Erythroblast (primary cell): ENCODE measurements at regions not wholly inside any gene's neighbourhood (a gene's known extent, or its start where the extent isn't known, plus 50 kb on each side); places are given as distances from the start of the nearest gene placed in this dataset.

Experiments used
- DNase-seq, 2 experiments: peaks; one replicate each; lab custom pipeline; 2025; lab: John Stamatoyannopoulos, UW
- GATA1 ChIP-seq: IDR thresholded peaks from 2 replicates; pipeline ENCODE4 v1.6.1; 2011; ENCODE audit warnings: low read depth, mild to moderate bottlenecking, control low read depth, low read length, moderate library complexity
- POLR2A ChIP-seq: IDR thresholded peaks from 2 replicates; pipeline ENCODE4 v1.6.1; 2011; ENCODE audit warnings: mild to moderate bottlenecking, low read length

DNA sequence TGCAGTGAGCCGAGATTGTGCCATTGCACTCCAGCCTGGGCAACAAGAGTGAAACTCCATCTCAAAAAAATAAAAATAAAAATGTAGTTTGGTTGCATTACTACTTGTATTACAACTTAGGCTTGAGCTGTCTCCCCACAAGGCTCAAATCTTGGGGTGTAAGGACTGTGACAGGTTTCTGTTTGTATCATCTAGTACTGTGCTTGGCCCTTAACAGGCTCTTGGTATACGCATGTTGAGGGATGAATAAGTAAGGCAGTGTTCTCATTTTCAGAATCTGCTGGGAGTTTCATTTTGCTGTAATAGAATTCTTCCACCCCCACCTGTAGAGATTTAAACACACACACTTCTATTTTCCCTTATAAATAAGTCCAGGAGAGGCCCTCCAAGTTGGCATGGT, 289.4 kb upstream of the EEF2KMT start:
- DNase-seq, result no peak
- no peak for TF ChIP-seq POLR2A
- TF ChIP-seq GATA1, result no peak

DNA sequence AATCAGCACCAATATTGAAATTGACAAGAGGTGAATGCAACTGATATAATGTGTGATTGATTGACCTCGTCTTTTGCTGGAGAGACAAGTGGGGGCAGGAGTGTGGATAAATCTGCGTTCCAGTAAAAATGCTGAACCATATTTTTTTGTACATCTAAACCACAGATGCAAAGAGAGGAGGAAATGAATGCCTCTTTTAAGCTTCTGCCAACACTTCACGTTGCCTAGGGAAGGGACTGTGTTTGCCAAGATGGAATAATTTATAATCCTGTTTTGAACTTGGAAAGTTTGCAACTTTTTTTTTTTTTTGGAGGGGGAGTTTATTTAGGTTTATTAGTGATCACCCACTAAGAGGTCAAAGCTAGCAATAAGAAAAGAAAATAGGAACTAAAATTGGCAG, 288.2 kb upstream of the EEF2KMT start:
- DNase-seq, result no peak
- TF ChIP-seq POLR2A, result no peak
- no peak for TF ChIP-seq GATA1

- DNase-seq, result no peak
- TF ChIP-seq GATA1 (no peak), POLR2A (no peak)
Observed at GRCh38 chr16:5385115-5385514, 287.5 kb upstream of the EEF2KMT start.

DNA sequence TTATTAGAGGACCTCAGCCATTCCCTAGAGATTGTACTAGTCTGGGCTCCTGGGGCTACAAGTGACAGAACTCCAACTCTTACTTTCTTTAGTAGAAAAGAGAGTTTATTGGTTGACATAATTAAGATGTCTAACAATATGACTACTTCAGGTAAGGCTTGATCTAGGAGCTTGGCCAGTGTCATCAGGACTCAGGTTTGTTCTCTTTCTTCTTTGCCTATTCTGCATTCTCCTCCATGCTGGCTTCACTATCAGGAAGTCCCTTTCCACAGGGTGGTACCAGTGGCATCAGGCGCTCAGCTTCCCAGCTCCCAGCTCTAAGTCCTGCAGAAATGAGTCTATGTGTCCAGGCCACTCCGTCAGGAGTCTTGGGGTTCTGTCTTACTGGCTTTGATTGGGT, 286.1 kb upstream of the EEF2KMT start:
- DNase-seq, result no peak
- TF ChIP-seq POLR2A, result no peak
- no peak for TF ChIP-seq GATA1

- DNase-seq, result no peak
- TF ChIP-seq GATA1 (no peak), POLR2A (no peak)
Observed at GRCh38 chr16:5382484-5382883, 284.9 kb upstream of the EEF2KMT start.

GRCh38 chr16:5381481-5381880, 283.9 kb upstream of the EEF2KMT start:
- TF ChIP-seq POLR2A (no peak), GATA1 (no peak)
- no peak for DNase-seq

DNA sequence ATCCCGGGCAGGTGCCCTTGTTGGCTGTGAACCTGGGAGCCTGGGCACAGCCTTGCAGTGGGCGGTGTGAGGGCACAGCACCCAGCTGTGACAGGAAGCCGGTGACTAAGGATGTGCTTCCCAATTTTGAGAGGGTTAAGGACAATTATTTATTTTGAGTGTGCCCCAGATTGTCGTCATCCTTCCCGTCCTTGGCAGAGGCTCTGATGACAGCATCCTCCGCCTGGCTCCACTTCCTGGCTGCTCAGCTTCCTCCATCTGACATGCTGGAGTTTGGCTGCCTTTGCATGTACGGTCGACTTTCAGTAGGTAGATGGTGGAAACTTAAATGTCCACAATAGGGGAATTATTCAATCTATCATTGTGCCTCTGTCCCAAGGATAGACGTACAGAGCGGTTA, 282.4 kb upstream of the EEF2KMT start:
- TF ChIP-seq GATA1, result no peak
- no peak for TF ChIP-seq POLR2A

DNA sequence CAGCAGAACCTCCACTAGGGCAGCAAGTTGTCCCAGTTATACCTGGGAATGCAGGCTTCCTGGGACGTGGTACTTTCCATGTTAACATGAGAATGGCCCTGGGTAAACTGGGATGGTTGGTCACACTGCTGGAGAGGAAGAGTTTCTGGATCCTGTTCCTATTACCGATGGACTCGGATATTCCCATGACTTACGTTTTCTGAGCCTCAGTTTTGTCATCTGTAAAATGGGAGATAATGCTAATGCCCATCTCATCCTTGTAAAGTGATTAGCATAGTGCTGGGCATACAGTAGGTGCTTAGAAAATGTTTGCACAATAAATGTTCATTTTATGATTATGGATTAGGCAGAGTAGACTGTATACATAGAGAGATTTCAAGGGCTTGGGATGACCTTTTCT, 280.9 kb upstream of the EEF2KMT start:
- TF ChIP-seq GATA1 (no peak), POLR2A (no peak)
- DNase-seq, result no peak

More for the DNA sequence above, 282.4 kb upstream of the EEF2KMT start:
- DNase-seq, result no peak

DNA sequence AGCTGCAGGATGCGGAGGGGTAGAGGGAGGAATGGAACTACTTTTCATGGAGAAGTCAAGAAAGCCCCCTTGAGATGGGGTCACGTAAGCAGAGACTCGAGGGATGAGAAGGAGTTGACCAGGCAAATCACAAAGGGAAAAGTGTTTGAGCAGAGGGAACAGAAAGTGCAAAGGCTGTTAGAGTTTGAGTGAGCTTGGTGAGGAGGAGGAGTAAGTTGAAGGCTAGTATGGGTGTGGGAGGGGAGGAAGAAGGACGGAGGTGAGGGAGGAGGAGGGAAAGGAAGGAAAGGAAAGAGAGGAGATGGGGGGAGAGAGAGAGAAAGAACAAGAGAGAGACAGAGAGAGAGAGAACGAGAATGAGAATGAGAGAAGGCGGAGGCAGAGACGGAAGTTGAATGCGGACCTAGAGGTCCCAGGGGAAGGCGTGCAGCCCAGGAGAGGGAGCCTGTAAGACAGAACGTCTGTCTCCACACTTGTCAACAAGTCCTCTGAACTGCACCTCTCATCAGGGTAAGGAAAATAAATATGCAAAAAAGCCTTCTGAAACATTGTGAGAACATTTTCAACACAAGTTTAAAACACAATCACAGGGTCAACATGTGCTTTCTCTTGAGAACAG, 279.8 kb upstream of the EEF2KMT start:
- DNase-seq, result no peak
- TF ChIP-seq POLR2A, result no peak

DNA sequence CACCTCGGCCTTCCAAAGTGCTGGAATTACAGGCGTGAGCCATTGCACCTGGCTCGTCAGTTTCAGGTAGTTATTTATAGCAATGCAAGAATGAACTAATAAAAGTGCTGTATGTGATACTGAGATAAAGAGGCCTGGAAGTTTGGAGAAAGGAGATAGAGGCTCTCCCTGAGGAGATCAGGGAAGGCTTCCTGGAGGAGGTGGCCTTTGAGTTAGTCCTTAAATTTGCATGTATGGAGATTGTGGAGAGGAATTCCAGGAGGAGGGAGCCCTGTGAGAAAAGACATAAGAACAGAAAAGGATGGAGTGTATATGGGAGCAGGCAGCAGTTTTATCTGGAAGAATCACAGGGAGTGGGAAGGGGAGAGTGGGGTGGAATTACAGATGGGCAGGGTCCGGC, 276.6 kb upstream of the EEF2KMT start:
- TF ChIP-seq GATA1 (no peak), POLR2A (no peak)
- DNase-seq, result no peak

- TF ChIP-seq GATA1 (no peak), POLR2A (no peak)
- DNase-seq, result no peak
Observed at GRCh38 chr16:5367951-5368350, 270.4 kb upstream of the EEF2KMT start.

DNA sequence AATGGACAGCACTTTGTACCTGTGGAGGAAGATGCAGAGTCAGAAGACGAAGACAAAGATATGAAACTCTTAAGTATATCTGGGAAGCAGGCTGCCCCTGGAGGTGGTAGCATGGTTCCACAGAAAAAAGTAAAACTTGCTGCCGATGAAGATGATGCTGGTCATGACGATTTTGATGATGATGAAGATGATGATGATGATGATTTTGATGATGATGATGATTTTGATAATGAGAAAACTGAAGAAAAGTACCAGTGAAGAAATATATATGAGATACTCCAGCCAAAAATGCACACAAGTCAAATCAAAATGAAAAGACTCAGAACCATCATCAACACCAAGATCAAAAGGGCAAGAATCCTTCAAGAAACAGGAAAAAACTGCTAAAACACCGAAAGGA, 268.5 kb upstream of the EEF2KMT start:
- no peak for DNase-seq
- no peak for TF ChIP-seq POLR2A
- no peak for TF ChIP-seq GATA1

DNA sequence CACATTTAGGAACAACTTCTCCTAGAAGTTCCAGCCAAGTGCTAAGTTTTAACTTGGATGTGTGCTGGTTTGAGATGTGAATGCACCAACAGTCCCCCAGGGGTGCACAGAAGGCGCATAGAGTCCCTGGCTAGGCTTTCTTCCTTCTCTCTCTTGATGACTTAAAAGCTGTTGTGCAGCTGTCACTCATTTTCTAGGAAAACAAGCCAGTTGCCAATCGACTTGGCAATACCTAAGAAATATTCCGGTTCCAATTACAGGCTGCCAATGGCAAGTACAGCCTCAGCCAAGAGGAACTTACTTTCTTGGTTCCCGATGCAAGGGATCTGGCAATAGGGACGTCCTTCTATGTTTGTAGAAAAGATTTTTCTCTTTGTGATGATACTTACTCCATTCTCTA, 266.6 kb upstream of the EEF2KMT start:
- DNase-seq, result no peak
- TF ChIP-seq GATA1 (no peak), POLR2A (no peak)

DNA sequence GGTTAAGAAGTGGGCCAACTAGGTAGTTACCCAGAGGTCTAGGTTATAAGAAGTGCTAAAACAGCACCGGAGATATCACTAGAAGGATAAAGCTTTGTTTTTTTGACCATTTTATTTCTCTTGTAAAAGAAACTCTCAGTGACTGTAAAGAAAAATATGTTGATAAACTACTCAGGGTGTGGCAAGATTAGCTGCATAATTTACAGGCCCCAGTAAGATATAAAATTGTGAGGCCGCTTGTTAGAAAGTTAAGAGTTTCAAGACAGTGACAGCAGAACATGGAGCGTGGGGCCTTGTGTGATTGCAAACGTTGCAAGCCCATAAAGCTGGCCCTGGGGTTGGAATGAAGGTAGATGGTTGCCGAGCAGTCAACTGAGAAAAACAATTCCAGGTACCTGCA, 263.7 kb upstream of the EEF2KMT start:
- no peak for DNase-seq
- no peak for TF ChIP-seq POLR2A
- no peak for TF ChIP-seq GATA1

- no peak for DNase-seq
- TF ChIP-seq POLR2A (no peak), GATA1 (no peak)
Observed at GRCh38 chr16:5354645-5355044, 257.1 kb upstream of the EEF2KMT start.
